IPS DF 6.9 (cell line): ENCODE measurements at regions not wholly inside any gene's neighbourhood (a gene's known extent, or its start where the extent isn't known, plus 50 kb on each side); places are given as distances from the start of the nearest gene placed in this dataset.
"Not testable (repeated sequence)": the region's sequence is repeated elsewhere in the genome, so short reads cannot be mapped to it uniquely, and the experiment has no call there.

Experiments used
- DNase-seq: peaks from one replicate; pipeline ENCODE4 v3.0.0-alpha.2; 2013; ENCODE audit warnings: low read depth, low spot score
- H3K27ac ChIP-seq: one replicate; pipeline ENCODE4 v1.5.1; 2013; ENCODE audit warnings: low read length, control low read depth
- H3K27me3 ChIP-seq: 2 replicates; pipeline ENCODE4 v1.6.1; 2013; ENCODE audit warnings: mild to moderate bottlenecking, low read length; ENCODE audit not compliant: control insufficient read depth, insufficient read depth
- H3K36me3 ChIP-seq: 2 replicates; pipeline ENCODE4 v1.6.1; 2013; ENCODE audit warnings: low read length; ENCODE audit not compliant: control insufficient read depth, insufficient read depth
- H3K4me1 ChIP-seq: 2 replicates; pipeline ENCODE4 v1.6.1; 2013; ENCODE audit warnings: low read length; ENCODE audit not compliant: control insufficient read depth, insufficient read depth
- H3K4me3 ChIP-seq: 2 replicates; pipeline ENCODE4 v1.5.1; 2013; ENCODE audit warnings: mild to moderate bottlenecking, low read length
- H3K9me3 ChIP-seq: 2 replicates; pipeline ENCODE4 v1.6.1; 2013; ENCODE audit warnings: low read length, inconsistent platforms; ENCODE audit not compliant: control insufficient read depth, insufficient read depth
- WGBS: extraction: QIAGEN DNeasy Blood & Tissue Kit; methylation state at CpG from one replicate; pipeline ENCODE4 v1.1.7; 2013; ENCODE audit warnings: mixed read lengths, missing lambda C conversion rate; ENCODE audit not compliant: insufficient read length, insufficient coverage; 5-methylcytosine and 5-hydroxymethylcytosine counted together

DNA sequence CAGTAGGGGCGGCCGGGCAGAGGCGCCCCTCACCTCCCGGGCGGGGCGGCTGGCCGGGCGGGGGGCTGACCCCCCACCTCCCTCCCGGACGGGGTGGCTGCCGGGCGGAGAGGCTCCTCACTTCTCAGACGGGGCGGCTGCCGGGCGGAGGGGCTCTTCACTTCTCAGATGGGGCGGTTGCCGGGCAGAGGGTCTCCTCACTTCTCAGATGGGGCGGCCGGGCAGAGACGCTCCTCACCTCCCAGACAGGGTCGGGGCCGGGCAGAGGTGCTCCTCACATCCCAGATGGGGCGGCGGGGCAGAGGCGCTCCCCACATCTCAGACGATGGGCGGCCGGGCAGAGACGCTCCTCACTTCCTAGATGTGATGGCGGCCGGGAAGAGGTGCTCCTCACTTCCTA, 389.8 kb downstream of the DSEL start:
- WGBS, result no CpG with 5 or more reads among the region's 32 CpGs
- not testable (repeated sequence) for H3K9me3 ChIP-seq, H3K36me3 ChIP-seq, DNase-seq, H3K4me1 ChIP-seq, H3K27me3 ChIP-seq, H3K4me3 ChIP-seq, H3K27ac ChIP-seq

DNA sequence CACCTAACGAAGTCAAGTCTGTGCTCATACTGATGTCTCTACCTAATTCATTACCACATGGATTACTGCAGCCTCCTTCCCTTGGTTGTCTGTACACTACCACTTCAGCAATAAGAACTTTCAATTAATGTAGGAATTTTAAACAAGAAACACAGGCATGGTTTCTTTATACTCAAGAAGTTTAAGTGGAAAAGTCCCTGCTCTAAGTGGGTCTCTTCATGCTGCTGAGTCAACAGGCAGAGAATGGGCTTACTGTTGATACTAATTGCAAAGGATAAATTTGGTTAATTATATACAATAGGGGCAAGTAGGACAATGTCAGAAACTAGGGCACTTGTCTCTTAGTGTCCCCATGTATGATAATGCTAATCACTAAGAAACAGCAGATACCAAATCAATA, 392.6 kb downstream of the DSEL start:
- H3K27me3 ChIP-seq, result no peaks in the 10 kb centered on the region
- no peak overlapping the region for H3K4me3 ChIP-seq
- WGBS, result no CpG with 5 or more reads among the region's 1 CpG
- no peaks in the 10 kb centered on the region for H3K4me1 ChIP-seq
- no peak overlapping the region for H3K27ac ChIP-seq
- H3K36me3 ChIP-seq, result no peaks in the 10 kb centered on the region
- H3K9me3 ChIP-seq, result no peaks in the 10 kb centered on the region
- DNase-seq, result no peak

DNA sequence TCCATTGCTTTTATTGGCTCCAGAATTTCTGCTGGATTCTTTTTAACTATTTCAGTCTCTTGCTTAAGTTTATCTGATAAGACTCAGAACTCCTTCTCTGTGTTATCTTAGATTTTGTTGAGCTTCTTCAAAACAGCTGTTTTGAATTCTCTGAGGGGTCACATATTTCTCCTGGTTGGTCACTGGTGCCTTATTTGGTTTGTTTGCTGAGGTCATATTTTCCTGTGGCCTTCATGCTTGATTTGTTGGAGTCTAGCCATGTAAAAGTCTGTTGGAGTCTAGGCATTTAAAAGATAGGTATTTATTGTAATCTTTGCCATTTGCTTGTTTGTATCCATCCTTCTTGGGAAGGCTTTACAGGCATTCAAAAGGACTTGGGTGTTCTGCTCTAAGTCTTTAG, 398.7 kb downstream of the DSEL start:
- H3K4me3 ChIP-seq, result no peak overlapping the region
- H3K4me1 ChIP-seq, result no peaks in the 10 kb centered on the region
- no peaks in the 10 kb centered on the region for H3K36me3 ChIP-seq
- DNase-seq, result no peak
- no peaks in the 10 kb centered on the region for H3K9me3 ChIP-seq
- no peaks in the 10 kb centered on the region for H3K27me3 ChIP-seq
- no peak overlapping the region for H3K27ac ChIP-seq

DNA sequence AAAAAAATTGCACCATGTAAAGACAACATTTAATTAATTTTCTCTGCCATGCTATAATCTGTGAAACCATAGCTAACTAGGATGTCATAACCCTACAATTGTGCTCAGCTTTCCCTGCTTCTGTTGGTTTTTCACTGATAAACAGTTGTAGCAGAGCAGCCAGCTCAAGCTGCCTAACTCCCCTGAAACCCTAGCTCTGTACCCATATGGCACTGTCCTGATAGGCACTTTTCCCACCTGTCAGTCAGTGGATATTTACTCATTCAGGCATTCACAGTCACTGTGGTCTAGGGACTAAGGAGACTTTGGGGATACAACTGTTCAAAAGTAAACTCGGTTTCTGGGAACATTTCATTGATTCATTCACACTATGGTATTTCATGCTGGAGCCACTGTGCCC, 407.0 kb downstream of the DSEL start:
- Histone ChIP-seq H3K4me3 (no peak overlapping the region), H3K9me3 (no peaks in the 10 kb centered on the region), H3K27ac (no peak overlapping the region), H3K4me1 (no peaks in the 10 kb centered on the region), H3K36me3 (no peaks in the 10 kb centered on the region), H3K27me3 (no peaks in the 10 kb centered on the region)
- no CpG with 5 or more reads among the region's 1 CpG for WGBS
- no peak for DNase-seq

- no peaks in the 10 kb centered on the region for H3K27me3 ChIP-seq
- no CpG with 5 or more reads among the region's 3 CpGs for WGBS
- H3K9me3 ChIP-seq, result no peaks in the 10 kb centered on the region
- H3K4me3 ChIP-seq, result no peak overlapping the region
- no peaks in the 10 kb centered on the region for H3K36me3 ChIP-seq
- no peak for DNase-seq
- no peak overlapping the region for H3K27ac ChIP-seq
- H3K4me1 ChIP-seq, result no peaks in the 10 kb centered on the region
These were observed 407.6 kb downstream of the DSEL start for GRCh38 chr18:67108894-67109293.

GRCh38 chr18:67104700-67105284, 411.7 kb downstream of the DSEL start:
- H3K4me1 ChIP-seq, result no peaks in the 10 kb centered on the region
- no peaks in the 10 kb centered on the region for H3K9me3 ChIP-seq
- H3K27ac ChIP-seq, result no peak overlapping the region
- no CpG with 5 or more reads among the region's 7 CpGs for WGBS
- H3K36me3 ChIP-seq, result no peaks in the 10 kb centered on the region
- no peak overlapping the region for H3K4me3 ChIP-seq
- no peaks in the 10 kb centered on the region for H3K27me3 ChIP-seq
- DNase-seq, result peak; percentile 47

- no peak overlapping the region for H3K27ac ChIP-seq
- no peaks in the 10 kb centered on the region for H3K4me1 ChIP-seq
- WGBS, result no CpG with 5 or more reads among the region's 2 CpGs
These were observed 422.4 kb downstream of the DSEL start for GRCh38 chr18:67094123-67094522.

GRCh38 chr18:67092141-67092540, 424.4 kb downstream of the DSEL start:
- no peaks in the 10 kb centered on the region for H3K9me3 ChIP-seq
- no peaks in the 10 kb centered on the region for H3K36me3 ChIP-seq
- no peaks in the 10 kb centered on the region for H3K4me1 ChIP-seq
- H3K27ac ChIP-seq, result no peak overlapping the region
- DNase-seq, result no peak
- WGBS, result no CpG with 5 or more reads among the region's 1 CpG
- no peaks in the 10 kb centered on the region for H3K27me3 ChIP-seq
- no peak overlapping the region for H3K4me3 ChIP-seq

More at GRCh38 chr18:67094123-67094522, 422.4 kb downstream of the DSEL start:
- Histone ChIP-seq H3K27me3 (no peaks in the 10 kb centered on the region), H3K9me3 (no peaks in the 10 kb centered on the region), H3K36me3 (no peaks in the 10 kb centered on the region), H3K4me3 (no peak overlapping the region)
- DNase-seq, result no peak

DNA sequence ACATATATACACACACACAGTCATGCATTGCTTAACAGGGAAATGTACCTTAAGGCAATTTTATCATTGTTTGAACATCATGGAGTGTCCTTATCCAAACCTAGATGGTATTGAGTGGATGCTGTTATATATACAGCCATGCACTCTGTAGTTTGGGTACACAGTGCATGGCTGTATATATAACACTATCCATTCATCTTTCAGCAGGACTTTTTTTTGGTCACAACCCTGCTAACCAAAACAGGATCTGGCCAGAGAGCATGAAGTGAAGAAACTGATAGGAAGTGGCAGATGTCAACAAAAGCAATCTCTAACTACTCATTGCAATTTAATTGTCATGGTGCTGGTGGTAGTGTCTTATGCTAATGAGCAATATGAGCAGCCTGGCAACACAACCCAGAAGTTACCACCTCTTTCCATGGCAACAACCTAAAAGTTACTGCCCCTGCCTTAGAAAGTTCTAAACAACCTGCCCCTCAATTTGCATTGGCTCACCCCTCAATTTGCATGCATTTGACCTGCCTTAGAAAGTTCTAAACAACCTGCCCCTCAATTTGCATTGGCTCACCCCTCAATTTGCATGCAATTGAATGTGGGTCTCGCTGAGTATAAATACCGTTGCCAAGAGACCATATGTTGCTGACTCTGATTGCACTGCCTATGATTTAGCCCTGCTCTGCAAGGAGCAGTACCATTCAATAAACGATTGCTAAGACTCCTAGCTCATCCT, 434.9 kb downstream of the DSEL start:
- no peak overlapping the region for H3K4me3 ChIP-seq
- H3K27me3 ChIP-seq, result no peaks in the 10 kb centered on the region
- no peak overlapping the region for H3K27ac ChIP-seq
- DNase-seq, result no peak
- no CpG with 5 or more reads among the region's 3 CpGs for WGBS
- peaks cover 3% of the 10 kb centered on the region; the same call in 1 of the 2 replicates for H3K4me1 ChIP-seq
- H3K9me3 ChIP-seq, result no peaks in the 10 kb centered on the region
- H3K36me3 ChIP-seq, result no peaks in the 10 kb centered on the region

- Histone ChIP-seq H3K36me3 (no peaks in the 10 kb centered on the region), H3K4me3 (no peak overlapping the region), H3K27me3 (no peaks in the 10 kb centered on the region), H3K9me3 (no peaks in the 10 kb centered on the region), H3K27ac (no peak overlapping the region), H3K4me1 (peaks cover 3% of the 10 kb centered on the region; the same call in 1 of the 2 replicates)
- DNase-seq, result no peak
- WGBS, result no CpG with 5 or more reads among the region's 5 CpGs
These were observed 435.9 kb downstream of the DSEL start for GRCh38 chr18:67080601-67081000.

GRCh38 chr18:67074309-67074708, 442.2 kb downstream of the DSEL start:
- no peak for DNase-seq
- Histone ChIP-seq H3K36me3 (no peaks in the 10 kb centered on the region), H3K27ac (no peak overlapping the region), H3K4me3 (no peak overlapping the region), H3K27me3 (no peaks in the 10 kb centered on the region), H3K4me1 (no peaks in the 10 kb centered on the region), H3K9me3 (no peaks in the 10 kb centered on the region)
- WGBS, result 60% methylated on average over 2 of the region's 4 CpGs
